GM18870 (cell line): ENCODE measurements at regions not wholly inside any gene's neighbourhood (a gene's known extent, or its start where the extent isn't known, plus 50 kb on each side); places are given as distances from the start of the nearest gene placed in this dataset.
"Not testable (repeated sequence)": the region's sequence is repeated elsewhere in the genome, so short reads cannot be mapped to it uniquely, and the experiment has no call there.

Source experiments
- ATAC-seq: cut with Tn5 transposase; IDR thresholded peaks from one replicate; pipeline ENCODE4 v1.9.1; 2021; ENCODE audit warnings: moderate library complexity; ENCODE audit not compliant: unreplicated experiment

DNA sequence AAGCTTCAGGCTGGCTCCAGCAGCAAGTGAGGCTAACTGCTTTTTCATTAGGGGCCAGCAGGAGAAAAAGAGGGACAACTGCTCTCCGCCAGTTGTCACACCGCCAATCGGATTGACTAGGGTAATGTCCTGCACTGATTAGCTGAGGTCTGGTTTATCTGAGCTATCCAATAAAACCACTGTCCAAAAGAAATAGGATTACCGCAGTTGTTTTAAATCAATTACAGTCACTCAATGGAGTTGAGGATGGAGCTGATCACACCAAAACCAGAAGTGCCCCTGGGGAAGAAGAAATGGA, 351.4 kb upstream of the NPVF start:
- ATAC-seq, result no peak

DNA sequence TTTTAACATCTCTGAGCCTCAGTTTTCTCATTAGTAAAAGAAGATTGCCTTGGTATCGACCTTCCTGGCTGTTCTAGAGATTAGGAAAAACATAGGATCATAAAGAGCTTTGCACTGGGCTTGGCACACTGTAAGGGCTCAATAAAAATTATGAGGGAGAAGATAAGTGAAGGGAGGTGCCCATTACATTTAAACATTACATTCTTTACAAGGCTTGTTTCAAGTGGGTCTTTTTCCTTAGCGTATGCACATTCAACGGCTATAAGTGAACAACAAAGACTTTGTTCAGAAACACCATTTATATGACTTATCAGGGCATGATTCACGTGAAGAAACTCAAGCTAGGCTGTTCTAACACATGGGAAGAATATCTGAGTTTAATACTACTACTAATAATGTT, 351.9 kb upstream of the NPVF start:
- ATAC-seq, result no peak

DNA sequence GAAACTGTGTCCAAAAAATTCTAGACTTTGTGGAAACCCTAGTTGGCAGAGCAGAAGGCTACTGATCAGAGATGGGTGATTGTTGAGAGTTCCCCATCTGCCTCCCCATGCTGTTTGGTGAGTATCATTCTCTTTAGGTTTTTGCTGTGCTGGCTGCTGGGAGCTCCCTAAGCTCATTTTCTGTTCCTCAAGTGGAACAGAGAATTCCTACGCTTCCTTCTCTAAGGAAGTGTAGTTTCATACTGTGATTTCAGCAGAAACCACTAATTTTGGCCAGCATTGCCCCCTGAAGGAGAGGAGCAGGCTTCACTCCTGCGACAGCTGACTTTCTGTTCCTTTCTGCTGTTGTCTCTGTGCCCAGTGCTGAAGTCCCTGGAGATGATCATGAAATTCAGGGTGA, 355.3 kb upstream of the NPVF start:
- ATAC-seq, result no peak

DNA sequence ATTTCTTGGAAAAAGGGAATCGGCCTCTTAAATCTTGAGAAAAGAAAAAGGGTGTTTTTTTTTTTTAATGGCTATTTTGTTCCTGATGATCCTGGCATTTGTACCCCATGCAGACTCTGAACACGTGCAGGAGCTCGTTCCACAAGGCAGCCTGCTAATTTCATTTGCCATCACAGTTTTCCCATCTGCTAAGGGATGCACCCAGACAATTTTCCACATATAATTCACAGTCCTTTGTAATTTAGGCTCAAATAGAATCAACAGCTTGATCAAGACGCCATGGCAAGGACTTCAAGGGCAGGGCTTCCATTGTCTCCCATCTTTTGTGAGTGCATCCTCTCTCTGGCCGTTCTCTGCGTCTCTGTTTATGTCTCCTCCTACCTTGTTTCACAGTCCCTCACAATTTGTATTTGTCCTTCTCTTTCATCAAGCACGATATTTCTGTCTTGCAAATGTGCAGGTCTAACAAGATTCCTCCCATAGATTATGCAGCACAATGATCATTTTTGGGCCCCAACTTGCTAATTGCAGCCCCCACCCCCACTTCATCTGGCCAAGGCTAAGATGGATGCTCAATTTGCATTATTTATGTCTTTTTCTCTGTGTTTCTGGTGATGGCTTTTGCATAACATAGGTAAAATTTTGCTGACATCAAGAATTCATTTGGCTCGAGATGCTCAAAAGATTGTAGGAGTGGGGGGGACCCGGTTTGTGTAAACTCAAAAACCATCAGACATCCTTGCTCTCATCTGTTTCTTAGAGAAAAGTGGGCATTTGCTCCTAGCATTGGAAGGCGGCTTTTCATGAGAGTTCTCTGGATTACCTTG, 356.0 kb upstream of the NPVF start:
- no peak for ATAC-seq

DNA sequence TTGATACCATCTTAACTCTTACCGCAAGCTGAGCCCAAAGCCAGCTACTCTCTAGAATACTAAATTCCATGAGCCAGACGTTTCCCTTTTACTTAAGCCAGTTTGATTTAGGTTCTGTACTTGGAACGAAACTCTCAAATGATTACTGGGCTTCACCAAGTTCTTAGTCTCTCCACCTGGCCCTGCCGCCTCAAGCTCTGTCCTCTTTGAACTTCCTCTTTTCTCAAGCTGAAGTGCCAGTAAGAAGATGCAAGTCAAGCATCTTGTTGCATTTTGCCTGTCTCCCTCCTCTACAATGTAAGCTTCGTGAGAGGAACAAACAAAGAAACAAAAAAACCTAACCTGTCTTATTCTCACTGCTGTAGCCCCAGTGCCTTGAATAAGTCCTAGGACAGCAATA, 358.2 kb upstream of the NPVF start:
- no peak for ATAC-seq

DNA sequence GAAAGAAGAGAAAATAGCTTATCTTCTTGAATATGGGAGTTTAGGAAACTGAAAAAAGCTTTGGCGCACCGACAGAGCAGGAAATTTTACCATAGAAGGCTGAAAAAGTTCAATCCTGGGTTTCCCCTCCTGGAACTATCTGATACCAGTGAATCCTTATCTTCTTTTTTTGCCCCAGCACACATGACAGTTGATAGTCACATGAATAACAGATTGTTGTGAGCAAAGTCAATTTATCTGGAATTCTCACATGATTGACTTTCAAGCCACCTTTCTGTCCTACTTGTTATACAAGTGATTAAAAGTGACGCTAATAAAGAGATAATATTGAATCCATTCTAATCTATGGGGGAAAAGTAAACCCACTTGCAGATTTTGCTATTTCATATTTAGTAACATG, 365.8 kb upstream of the NPVF start:
- no peak for ATAC-seq

DNA sequence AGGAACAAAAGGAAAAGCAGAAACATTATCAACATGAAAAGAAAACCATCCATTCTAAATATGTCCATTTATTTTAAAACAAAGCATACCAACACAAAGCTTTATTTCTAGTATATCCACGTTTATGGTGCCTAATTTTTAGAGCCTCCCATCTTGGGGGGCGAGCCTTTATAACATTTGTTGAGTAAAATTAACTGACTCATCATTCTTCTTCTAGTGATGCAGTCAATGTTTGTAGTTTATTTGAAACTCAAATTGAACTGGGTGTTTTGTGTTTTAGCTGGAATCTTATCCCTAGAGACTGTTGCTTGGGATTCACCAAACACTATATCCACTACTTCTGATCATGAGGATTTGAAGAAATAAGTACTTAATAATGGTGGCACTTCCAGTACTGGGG, 366.4 kb upstream of the NPVF start:
- ATAC-seq, result no peak

DNA sequence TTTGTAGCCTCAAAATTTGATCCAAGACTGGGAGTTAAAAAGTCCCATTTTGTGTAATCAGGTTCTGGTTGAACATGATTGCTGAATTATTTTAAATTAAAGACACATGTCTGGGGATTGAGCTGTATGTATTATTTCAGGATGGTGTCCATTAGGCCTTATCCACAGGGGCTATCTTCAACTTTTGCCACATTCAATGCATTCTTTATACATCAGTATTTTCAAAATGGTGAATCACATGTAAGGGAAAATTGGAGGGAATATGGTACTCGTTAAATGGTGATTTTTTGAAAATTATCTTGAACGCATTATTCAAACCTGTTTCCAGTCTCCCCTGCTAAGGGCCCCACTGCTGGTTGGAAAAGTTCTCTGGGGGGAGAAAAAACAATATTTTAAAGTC, 367.7 kb upstream of the NPVF start:
- no peak for ATAC-seq

GRCh38 chr7:25596443-25596842, 368.2 kb upstream of the NPVF start:
- no peak for ATAC-seq

- ATAC-seq, result no peak
Observed at GRCh38 chr7:25597946-25598345, 369.7 kb upstream of the NPVF start.

DNA sequence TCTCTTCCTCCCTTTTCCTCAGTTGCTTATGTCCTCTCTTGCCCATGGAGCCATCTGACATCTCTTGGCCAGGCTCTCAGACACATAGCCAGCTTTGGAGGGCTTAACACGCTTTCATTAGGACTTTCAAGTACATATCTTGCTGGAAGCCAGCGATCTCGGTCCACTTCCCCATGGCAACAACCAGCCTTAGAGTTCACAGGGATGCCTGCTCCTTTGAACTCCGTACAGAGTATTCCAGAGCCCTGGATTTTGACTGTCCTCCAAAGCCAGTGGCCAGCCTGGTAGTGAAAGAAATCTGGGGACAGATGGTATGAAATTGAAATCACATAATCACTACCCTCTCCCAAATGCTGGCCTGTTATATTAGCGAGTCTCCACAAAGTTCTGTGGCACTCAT, 370.5 kb upstream of the NPVF start:
- ATAC-seq, result no peak

DNA sequence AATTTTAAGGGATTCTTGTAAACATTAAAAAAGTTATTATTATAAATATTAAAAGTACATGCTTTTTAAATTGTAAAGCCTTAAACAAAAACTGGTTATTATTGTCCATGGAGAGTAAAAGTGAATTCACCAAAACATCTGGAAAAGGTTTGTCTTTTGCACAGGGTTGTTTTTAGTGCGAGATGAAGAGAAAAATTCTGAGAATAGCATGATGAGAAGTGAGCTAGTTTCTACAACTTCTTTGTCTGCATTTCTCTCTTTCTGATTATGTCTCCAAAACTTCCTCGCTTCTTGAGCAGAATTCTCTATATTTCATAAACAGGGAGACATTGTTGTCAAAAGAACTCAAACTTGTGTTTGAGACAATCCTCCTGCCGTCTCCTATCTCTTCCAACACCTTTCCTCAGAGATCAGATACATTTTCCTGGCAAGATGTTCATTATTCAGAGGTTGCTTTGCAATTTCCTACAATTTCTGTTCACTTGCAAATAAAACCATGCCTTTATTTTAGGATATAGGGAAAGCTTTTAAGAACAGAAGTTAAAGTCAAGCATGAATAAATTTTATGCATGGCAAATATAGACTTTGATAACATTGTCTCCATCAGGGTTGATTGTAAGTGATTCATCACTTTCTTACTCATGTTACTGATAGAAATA, 372.1 kb upstream of the NPVF start:
- no peak for ATAC-seq

DNA sequence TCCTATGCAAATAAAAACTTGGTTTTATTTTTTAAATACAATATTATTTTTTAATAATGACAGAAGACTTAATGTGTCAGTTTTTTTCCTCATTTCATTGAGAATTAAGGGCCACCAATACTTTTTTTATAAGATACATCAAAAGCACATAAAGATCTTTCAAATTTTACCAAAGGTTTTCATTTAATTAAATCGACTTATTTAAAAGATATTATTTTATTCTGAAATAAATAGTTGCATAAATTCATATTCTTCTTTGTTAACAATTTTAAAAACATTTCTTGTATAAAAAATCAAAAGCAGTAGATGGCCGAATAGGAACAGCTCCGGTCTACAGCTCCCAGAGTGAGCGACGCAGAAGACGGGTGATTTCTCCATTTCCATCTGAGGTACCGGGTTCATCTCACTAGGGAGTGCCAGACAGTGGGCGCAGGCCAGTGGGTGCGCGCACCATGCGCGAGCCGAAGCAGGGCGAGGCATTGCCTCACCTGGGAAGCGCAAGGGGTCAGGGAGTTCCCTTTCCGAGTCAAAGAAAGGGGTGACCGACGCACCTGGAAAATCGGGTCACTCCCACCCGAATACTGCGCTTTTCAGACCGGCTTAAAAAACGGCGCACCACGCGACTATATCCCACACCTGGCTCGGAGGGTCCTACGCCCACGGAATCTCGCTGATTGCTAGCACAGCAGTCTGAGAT, 374.6 kb upstream of the NPVF start:
- not testable (repeated sequence) for ATAC-seq

- not testable (repeated sequence) for ATAC-seq
Observed at GRCh38 chr7:25603427-25603740, 375.1 kb upstream of the NPVF start.

GRCh38 chr7:25611196-25611595, 382.9 kb upstream of the NPVF start:
- no peak for ATAC-seq

- ATAC-seq, result no peak
Observed at GRCh38 chr7:25613912-25614311, 385.6 kb upstream of the NPVF start.

GRCh38 chr7:25614415-25614814, 386.1 kb upstream of the NPVF start:
- no peak for ATAC-seq

DNA sequence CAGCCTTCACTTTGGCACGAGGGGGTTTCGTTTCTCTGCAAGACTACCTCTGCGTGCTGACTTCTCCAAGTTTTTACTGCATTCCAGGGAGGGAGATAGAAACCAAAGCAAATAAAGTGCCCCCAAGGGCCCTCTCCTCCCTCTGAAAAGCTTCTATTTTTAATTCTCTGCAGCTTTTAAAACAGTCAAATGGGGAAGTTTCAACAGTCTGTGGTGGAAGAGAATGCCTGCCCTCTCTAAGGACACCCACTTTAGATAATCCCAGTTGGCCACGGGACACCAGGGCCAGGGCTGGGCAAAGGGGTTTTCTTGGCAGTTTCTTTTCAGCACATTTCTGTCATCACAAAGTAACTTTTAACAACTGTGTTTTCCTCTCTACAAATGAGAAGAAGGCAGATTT, 386.7 kb upstream of the NPVF start:
- ATAC-seq, result no peak

DNA sequence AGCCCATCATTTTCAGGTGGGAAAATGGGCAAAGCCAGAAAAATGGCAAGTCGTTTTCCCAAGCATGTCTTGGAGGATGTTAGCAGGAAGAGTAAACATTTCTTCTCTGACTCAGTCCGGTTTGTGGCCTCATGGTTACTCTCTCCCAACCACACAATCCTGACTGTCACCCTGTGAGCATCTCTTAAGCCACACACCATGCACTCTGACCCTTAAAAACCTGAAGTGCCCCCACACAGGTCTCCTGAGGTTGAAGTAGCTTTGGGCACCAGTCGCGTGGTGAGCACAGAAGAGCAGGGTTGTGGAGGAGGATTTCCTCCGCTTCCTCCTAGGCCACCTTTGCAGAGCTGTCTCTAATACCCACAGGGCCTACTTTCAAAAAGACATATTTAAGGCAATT, 387.3 kb upstream of the NPVF start:
- no peak for ATAC-seq

GRCh38 chr7:25617214-25617613, 388.9 kb upstream of the NPVF start:
- no peak for ATAC-seq

GRCh38 chr7:25617673-25618072, 389.4 kb upstream of the NPVF start:
- ATAC-seq, result no peak

DNA sequence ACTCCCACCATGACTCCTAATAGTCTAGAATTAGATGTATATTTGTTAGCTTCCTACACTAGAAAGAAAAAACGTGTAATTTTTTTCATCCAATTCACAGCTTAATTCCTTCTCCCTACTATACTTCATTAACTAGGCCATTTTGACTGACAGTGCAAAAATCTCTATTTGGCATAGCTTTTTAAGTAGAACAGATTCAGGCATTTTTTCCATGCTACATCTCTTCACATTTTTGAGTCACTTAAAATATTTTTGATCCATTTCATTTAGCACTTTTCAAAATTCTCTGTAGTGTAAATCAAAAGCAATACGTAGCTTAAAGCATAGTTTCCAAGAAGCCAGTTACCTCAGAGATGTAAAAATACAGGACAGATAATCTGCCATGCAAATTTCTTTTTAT, 391.1 kb upstream of the NPVF start:
- ATAC-seq, result no peak
